ENCODE measurements at regions not wholly inside any gene's neighbourhood (a gene's known extent, or its start where the extent isn't known, plus 50 kb on each side); places are given as distances from the start of the nearest gene placed in this dataset.

DNA sequence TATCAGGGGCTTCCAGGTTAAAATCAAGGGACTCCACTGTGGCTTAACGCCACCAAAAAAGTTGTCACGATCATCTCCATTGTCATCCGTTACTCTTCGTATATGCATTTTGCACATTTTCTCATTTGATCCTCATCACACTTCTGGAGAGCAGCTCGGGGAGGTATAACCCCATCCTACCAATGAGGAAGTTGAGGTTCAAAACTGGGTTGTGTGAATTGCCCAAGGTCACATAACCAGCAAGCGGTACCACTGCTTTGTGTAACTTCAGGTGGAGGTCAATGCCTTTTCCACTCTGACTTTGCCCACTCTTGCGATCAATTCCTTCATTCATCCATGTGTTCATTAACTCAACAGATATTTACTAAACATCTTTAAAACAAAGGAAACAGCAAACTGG, 71.1 kb upstream of the CCND2 start:
- TF ChIP-seq, protein P1, sequence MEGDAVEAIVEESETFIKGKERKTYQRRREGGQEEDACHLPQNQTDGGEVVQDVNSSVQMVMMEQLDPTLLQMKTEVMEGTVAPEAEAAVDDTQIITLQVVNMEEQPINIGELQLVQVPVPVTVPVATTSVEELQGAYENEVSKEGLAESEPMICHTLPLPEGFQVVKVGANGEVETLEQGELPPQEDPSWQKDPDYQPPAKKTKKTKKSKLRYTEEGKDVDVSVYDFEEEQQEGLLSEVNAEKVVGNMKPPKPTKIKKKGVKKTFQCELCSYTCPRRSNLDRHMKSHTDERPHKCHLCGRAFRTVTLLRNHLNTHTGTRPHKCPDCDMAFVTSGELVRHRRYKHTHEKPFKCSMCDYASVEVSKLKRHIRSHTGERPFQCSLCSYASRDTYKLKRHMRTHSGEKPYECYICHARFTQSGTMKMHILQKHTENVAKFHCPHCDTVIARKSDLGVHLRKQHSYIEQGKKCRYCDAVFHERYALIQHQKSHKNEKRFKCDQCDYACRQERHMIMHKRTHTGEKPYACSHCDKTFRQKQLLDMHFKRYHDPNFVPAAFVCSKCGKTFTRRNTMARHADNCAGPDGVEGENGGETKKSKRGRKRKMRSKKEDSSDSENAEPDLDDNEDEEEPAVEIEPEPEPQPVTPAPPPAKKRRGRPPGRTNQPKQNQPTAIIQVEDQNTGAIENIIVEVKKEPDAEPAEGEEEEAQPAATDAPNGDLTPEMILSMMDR (IDR thresholded peaks at IDR 0.05): no peak
- TF ChIP-seq POLR2A (IDR thresholded peaks at IDR 0.05) (no peak), POLR2AphosphoS5 (IDR thresholded peaks at IDR 0.05) (no peak), EP300 (IDR thresholded peaks at IDR 0.05) (no peak)

Data from suprapubic skin (tissue), 4 donors.